Nephron progenitor cell (in vitro differentiated cells): ENCODE measurements at regions not wholly inside any gene's neighbourhood (a gene's known extent, or its start where the extent isn't known, plus 50 kb on each side); places are given as distances from the start of the nearest gene placed in this dataset.

Source experiments
- DNase-seq: peaks from one replicate; pipeline ENCODE4 v3.0.0; 2021
- H3K27ac Mint-ChIP-seq: 2 replicates; pipeline ENCODE4 v1.8.0; 2021; ENCODE audit warnings: mild to moderate bottlenecking, moderate library complexity, mixed read lengths
- H3K27me3 Mint-ChIP-seq: 2 replicates; pipeline ENCODE4 v1.8.0; 2021; ENCODE audit warnings: mild to moderate bottlenecking, low read depth, mixed read lengths; ENCODE audit not compliant: poor library complexity
- H3K36me3 Mint-ChIP-seq: 2 replicates; pipeline ENCODE4 v1.8.0; 2021; ENCODE audit warnings: low read depth, mixed read lengths
- H3K4me1 Mint-ChIP-seq: 2 replicates; pipeline ENCODE4 v1.8.0; 2021; ENCODE audit warnings: mixed read lengths
- H3K4me3 Mint-ChIP-seq: 2 replicates; pipeline ENCODE4 v1.8.0; 2021; ENCODE audit warnings: mild to moderate bottlenecking, moderate library complexity, mixed read lengths
- H3K9me3 Mint-ChIP-seq: 2 replicates; pipeline ENCODE4 v1.8.0; 2021; ENCODE audit warnings: mild to moderate bottlenecking, moderate library complexity, mixed read lengths
- CTCF ChIP-seq: fragments of 200-600 bp; sonication (generic); IDR thresholded peaks from 2 replicates; pipeline ENCODE4 v1.5.0; 2021; ENCODE audit warnings: antibody characterized with exemption

GRCh38 chrX:123075947-123076561 is 108.0 kb upstream of the GRIA3 start:
- H3K4me3 Mint-ChIP-seq: no peak overlapping the region
- H3K9me3 Mint-ChIP-seq: no peaks in the 10 kb centered on the region
- no peaks in the 10 kb centered on the region for H3K36me3 Mint-ChIP-seq
- DNase-seq: no peak
- H3K4me1 Mint-ChIP-seq: peaks cover 13% of the 10 kb centered on the region
- H3K27ac Mint-ChIP-seq: no peak overlapping the region
- TF ChIP-seq CTCF: no peak
- no peaks in the 10 kb centered on the region for H3K27me3 Mint-ChIP-seq

DNA sequence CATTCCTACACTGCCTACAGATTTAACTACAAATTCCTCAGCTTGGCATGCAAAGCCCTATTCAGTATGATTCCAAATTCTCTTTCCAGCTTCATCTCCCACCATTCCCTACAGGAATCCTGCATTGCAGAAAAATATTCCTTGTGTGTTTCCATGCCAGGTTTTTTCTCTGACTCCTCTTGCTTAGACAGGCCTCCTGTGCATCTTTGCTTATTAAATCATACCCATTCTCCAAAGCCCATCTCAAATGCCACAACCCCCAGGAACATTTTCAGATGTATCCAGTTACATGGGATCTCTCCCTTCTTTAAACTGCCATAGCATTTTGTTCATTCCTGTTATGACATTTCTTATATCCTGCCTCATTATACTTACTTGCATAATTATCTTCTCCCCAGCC is 106.4 kb upstream of the GRIA3 start:
- peaks cover 8% of the 10 kb centered on the region for H3K9me3 Mint-ChIP-seq
- no peaks in the 10 kb centered on the region for H3K27me3 Mint-ChIP-seq
- no peak overlapping the region for H3K4me3 Mint-ChIP-seq
- peaks cover 13% of the 10 kb centered on the region for H3K4me1 Mint-ChIP-seq
- DNase-seq: no peak
- TF ChIP-seq CTCF: no peak
- H3K27ac Mint-ChIP-seq: peak overlapping the region; percentile 14
- no peaks in the 10 kb centered on the region for H3K36me3 Mint-ChIP-seq

GRCh38 chrX:123080065-123080464 is 104.0 kb upstream of the GRIA3 start:
- Mint-ChIP-seq H3K27ac (no peak overlapping the region), H3K27me3 (no peaks in the 10 kb centered on the region), H3K4me3 (no peak overlapping the region), H3K9me3 (peaks cover 21% of the 10 kb centered on the region), H3K4me1 (peaks cover 13% of the 10 kb centered on the region), H3K36me3 (no peaks in the 10 kb centered on the region)
- no peak for DNase-seq
- TF ChIP-seq CTCF: no peak

- Mint-ChIP-seq H3K27me3 (no peaks in the 10 kb centered on the region), H3K36me3 (no peaks in the 10 kb centered on the region), H3K9me3 (peaks cover 26% of the 10 kb centered on the region), H3K4me1 (peaks cover 8% of the 10 kb centered on the region), H3K4me3 (no peak overlapping the region), H3K27ac (no peak overlapping the region)
- no peak for TF ChIP-seq CTCF
- DNase-seq: no peak
Observed at GRCh38 chrX:123081776-123082175, 102.3 kb upstream of the GRIA3 start.

- TF ChIP-seq CTCF: no peak
- H3K4me1 Mint-ChIP-seq: no peaks in the 10 kb centered on the region
- no peaks in the 10 kb centered on the region for H3K27me3 Mint-ChIP-seq
- no peak for DNase-seq
- H3K4me3 Mint-ChIP-seq: no peak overlapping the region
- H3K9me3 Mint-ChIP-seq: peaks cover 31% of the 10 kb centered on the region
- H3K36me3 Mint-ChIP-seq: no peaks in the 10 kb centered on the region
- H3K27ac Mint-ChIP-seq: no peak overlapping the region
Observed at GRCh38 chrX:123083924-123084323, 100.2 kb upstream of the GRIA3 start.

GRCh38 chrX:123084797-123085196 is 99.3 kb upstream of the GRIA3 start:
- Mint-ChIP-seq H3K36me3 (no peaks in the 10 kb centered on the region), H3K27me3 (no peaks in the 10 kb centered on the region), H3K4me3 (no peak overlapping the region), H3K27ac (no peak overlapping the region), H3K9me3 (peaks cover 34% of the 10 kb centered on the region), H3K4me1 (no peaks in the 10 kb centered on the region)
- no peak for DNase-seq
- TF ChIP-seq CTCF: no peak
